HT1080 (cell line): ENCODE measurements at regions not wholly inside any gene's neighbourhood (a gene's known extent, or its start where the extent isn't known, plus 50 kb on each side); places are given as distances from the start of the nearest gene placed in this dataset.
A peak's percentile ranks its signal among the peaks of the same experiment; 100 is the strongest.

Experiments
- DNase-seq: peaks from one replicate; pipeline ENCODE4 v3.0.0-alpha.2; 2015; ENCODE audit warnings: low read depth

DNA sequence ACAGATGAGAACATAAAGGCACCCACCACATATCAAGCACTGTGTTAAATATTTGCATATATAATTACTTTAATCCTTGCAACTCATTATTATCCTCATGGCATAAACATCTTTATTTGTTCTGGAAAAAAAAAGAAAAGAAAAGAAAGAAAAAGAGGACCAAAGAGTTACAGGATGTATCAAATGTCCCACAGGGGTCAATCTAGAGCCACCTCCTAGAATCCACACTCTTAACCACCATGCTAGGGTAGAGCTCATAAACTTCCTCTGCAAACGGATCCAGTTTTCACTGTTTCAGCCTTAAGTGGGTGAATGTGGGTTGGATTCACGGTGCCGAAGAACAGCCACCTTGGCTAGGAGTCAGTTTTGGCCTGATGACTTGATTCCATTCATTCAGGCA is 171.1 kb upstream of the PPARGC1A start:
- peak; percentile 2 for DNase-seq

DNA sequence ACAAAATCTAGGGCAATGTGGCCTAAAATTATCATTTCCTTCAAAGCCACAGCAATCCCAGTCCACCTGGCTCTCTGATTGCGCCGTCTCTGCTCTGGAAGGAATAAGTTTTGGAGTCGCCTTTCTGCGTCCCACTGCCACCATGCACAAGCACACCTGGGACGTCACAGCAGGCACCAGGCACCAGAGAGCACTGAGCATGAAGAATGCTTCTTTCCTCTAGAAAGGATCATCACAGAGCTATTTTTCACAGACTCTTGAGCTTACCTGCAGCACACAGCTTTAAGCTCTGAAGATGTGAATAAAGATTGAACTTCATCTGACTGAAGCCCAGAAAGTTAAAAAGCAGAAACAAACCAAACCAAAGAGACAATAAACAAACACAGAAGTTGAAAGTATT is 170.0 kb upstream of the PPARGC1A start:
- DNase-seq: no peak

DNA sequence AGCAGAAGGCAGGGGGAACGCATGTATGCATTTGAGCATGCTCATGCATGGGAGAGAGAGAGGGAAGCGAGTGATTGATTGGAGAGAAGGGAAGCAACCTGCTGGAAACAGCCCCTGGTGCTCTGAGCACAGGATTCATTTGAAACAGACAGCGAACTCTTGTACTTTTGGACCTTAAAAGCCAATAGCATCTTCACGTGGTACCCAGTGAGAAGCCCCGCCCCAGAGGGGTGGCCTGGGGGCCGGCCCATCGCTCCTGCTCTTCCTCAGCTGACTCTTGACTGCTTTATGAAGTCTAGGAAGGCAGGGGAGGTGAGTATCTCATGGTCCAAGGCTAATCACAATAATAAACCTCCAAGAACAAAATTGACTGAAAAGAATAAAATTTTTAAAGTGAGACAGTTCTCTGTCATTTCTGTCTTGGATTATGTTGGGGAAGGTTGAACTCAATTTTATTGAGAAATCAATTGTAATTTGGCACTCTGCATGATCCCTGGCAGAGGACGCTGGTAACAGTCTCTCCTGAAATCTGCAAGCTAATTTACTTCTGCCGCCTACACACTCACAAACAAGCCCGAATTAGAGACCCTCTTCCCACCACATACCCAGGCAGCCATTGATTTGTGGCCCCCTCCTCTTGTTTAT is 168.2 kb upstream of the PPARGC1A start:
- DNase-seq: no peak

DNA sequence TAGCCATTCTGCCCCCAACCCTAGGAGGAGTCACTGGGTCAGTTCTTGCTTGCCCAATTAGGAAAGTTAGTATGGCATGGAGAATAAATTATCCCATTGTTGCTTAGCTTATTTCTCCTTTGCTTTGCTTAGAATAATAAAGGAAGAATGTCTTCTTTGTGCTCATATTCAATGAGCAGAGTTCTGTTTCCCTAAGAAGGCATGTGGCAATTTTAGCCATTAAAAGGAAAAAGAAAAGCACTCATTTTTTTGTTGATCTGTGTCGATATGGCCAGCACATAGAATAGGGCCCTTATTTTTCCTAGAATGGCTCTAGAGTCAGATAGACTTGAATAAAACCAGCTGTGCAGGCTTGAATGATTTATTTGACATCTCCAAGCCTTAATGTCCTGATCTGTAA is 166.4 kb upstream of the PPARGC1A start:
- DNase-seq: no peak

DNA sequence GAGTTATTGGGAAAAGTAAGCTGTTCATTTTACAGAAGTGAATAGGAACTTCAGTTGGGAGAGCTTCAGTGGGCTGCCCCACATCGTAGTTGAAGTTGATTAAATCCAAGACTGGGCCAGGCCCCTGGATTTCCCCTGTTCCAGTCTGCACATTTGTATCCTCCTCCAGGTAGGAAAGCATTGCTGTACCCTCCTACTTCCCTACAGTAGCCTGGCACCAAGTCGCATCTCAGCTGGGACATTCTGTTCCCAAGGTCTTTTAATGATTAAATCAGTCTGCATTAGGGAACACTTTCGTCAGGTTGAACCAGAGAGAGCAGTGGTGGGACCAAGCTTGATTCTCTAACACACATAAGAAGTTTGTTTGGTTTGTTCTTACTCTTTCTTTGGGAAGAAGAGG is 165.8 kb upstream of the PPARGC1A start:
- DNase-seq: no peak

DNA sequence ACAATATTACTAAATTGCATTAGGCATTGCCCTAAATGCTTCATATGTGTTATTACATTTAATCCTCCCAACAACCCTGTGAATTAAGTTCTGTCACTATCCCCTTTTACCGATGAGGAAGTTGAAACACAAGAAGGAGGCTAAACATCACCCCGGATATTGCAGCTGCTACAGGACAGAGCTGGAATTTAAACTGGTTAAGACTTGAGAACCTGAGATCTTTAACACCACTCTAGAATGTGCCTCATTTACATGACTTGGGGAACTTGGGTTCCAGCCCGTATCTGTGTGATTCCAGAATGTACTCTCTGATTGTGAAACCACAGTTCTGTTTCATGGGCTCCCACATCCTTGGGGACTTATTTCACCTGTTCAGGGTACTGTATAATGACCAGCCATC is 165.1 kb upstream of the PPARGC1A start:
- no peak for DNase-seq

DNA sequence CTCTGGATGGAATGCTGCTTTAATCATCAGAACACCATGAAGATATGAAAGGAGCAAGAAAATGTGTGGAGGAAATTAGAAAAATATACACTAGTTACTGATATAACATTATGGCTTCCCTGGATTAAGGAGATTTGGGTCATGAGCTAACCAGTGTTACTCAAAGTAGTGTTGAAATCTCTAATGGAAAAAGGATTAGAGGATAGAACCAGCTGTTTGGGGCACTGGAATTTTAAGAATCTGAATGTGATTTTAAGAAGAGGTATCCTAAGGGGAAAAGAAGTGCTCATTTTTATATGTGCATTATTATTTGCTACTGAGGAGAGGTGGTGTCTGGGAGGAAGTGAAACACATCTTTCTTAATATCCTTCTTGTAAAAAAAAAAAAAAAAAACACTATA is 164.1 kb upstream of the PPARGC1A start:
- DNase-seq: no peak

DNA sequence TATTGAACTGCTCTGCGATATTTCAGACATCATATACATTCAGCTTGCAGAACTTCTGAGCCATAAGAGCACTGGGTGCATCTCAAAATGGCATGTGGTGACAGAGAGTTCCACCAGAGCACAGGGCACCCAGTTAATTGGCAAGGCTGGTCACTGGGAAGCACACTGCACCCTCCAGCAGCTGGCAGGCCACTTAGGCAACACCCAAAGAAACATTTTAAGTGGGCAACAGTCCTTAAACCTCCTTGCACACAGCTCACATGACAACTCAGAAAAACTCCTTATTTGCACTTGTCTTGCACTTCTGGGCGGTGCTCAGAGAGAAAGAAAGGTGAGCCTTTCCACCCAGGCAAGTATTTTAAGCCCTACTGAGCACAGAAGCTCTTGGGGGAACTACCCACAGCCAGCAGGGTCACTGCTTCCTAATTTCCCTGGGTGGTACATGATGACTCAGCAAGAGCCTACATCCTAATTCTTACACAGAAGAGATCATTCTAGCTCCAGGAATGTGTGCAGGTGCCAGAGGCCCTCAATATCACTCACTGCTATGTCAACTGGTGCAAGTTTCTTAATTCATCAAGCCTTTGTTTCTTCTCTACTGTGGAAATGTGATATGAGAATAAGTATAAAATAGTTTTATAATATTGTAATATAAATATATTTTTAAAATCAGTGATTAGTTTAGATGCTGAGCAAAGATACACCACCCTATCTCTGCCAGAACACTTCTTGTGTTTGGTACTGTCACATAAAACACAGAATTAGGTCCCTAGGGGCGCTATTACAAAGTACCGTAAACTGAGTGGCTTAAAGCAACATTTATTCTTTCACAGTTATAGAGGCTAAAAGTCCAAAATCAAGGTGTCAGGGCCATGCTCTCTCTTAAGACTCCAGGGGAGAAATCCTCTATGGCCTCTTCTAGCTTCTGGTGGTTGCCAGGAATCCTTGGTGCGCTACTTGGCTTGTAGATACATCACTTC is 155.1 kb upstream of the PPARGC1A start:
- no peak for DNase-seq

DNA sequence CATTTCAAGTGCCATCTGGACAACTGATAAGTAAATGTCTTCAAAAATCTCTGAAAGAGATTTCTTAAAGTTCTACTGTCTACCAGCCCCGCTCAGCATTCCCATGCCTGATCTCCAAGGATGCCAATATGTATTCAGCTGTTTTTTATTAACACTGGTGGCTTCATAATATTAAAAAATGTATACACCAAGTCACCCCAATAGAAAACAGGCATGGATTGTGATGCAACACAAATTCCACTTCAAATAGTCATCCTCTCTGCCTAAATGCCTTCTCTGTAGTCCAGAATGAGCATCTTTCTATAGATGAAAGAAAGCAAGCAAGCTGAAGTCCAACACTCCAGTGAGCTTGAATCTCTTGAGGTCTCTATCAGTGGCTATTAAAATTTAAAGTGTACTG is 152.2 kb upstream of the PPARGC1A start:
- peak; percentile 39 for DNase-seq

DNA sequence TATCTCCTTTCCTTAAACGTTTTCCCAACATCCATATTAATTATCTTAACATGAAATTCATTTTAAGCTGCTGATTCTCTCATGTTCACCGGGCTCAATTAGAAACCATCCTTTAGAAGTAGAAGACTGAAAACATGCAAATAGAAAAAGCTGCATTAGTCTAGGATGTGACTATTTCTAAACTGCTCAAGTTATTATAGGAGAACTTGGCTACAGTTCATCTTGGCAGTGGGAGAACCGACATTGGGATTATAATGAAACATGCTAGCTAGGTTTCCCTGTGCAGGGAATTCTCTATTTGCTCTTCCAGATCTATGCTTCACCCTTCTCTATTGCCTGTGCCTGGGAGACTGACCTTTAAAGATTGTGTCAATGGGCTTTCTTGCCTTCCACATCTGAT is 151.0 kb upstream of the PPARGC1A start:
- no peak for DNase-seq

DNA sequence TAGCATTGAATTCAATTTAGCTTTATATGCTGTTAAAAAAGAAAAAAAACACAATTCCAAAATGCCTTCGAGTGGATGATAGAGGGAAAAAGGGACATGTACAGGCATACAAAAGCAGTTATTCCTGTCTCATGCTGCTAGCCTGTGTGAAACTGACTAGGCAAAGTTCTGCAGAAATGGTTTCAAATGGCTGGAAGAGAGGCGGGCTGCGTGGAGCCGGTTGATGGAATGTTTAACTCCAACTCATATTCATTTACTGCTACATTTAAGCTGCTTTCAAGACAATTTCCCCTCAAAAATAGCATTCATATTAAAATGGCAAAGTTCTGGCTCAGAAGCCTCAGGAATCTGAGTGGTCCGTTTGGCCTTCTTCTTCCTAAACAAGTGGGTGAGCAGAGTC is 143.8 kb upstream of the PPARGC1A start:
- DNase-seq: no peak

DNA sequence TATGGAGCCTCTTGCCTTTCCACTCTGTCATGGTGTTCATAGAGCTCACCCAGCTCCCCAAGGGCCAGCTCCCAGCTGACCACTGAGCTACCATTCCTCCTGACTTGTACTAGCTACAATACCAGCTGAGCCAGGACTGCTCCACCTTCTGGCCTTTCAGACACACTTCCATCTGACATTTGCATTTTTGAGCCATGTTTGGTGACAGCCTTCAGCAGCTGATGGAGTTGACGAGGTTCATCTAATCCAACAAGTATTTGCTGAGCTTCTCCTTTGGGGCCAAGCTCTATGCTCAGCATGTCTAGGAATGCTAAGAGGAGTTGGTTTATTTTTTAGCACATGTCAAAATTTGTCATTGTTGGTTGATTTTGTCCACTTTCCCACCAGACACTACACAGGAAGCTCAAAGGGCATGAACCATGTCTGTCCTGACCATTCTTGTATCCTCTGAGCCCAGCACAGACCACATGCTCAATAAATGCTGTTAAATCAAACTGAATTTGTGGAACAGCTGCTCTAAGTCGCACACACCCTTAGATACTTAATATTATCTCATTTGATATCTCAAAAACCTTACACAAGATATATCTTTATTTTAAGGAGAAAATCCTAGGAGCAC is 142.6 kb upstream of the PPARGC1A start:
- peak; percentile 15 for DNase-seq

DNA sequence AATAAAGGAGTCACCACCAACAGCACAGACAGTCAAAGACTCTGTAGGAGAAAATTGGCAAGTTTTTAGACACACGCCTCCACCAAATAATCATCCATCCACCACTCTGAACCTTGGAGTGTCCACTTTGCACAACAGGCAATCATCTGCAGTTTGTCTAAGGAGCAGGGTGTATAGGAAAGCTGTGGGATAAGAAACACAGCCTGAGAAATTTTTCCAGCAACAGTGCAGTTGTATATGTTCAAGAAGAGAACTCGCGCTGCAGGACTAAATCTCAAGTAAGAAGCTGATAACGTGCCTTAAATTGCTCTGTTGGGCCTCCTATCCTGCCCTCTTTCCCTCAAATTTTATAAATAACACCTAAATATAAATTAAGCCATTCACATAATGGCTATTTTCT is 136.7 kb upstream of the PPARGC1A start:
- no peak for DNase-seq

DNA sequence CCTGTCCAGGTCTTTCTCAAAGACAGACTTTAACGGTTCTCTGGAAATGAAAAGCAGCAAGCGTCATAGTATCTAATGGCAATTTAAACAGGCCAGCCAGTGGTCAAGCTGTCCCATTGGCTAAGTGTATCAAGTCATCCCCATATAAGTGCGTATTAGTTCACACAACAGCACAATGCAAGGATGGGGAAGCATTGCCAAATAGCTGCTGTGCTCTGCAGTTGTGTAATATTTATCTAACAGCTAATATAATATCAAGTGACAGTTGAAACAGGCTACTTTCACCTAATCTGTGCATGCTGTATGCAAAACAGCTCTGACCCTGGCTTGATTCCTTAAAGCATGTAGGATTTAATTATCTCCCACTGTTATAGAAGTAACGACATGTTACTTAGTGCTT is 134.8 kb upstream of the PPARGC1A start:
- no peak for DNase-seq

DNA sequence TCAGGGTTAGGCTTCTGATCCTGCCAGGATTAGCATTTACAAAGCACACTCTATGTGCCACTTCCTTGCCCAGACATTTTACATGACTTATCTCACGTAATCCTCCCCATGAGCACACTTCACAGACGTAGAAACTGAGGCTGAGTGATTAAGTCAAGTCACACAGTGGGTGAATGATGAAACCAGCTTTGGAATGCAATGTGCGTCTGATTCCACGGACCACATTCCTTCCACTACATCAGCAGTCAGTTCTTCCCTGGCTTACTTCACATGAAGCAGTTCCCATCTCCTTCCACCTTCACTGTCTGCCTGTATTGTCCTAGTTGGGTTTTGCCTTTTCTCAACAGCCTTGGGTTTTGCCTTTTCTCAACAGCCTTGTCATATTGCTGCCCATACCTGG is 134.3 kb upstream of the PPARGC1A start:
- DNase-seq: no peak

DNA sequence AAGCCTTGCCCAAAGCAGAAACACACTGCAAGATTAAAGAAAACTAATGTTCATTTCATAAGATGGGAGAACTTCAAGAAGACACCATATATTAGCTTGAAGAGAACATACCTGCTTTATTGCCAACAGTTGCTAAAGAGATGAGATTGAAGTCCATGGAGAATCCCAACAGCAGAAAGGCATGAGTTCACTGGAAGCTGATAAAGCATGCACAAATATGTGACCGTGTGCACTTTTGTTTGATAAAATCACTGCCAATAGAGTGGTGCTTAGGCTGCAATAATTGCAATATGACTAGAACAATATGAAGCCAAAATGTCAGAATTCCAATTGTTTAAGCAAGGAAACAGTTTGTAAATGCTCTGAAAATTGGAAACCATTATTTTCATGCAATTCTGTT is 125.9 kb upstream of the PPARGC1A start:
- DNase-seq: no peak

DNA sequence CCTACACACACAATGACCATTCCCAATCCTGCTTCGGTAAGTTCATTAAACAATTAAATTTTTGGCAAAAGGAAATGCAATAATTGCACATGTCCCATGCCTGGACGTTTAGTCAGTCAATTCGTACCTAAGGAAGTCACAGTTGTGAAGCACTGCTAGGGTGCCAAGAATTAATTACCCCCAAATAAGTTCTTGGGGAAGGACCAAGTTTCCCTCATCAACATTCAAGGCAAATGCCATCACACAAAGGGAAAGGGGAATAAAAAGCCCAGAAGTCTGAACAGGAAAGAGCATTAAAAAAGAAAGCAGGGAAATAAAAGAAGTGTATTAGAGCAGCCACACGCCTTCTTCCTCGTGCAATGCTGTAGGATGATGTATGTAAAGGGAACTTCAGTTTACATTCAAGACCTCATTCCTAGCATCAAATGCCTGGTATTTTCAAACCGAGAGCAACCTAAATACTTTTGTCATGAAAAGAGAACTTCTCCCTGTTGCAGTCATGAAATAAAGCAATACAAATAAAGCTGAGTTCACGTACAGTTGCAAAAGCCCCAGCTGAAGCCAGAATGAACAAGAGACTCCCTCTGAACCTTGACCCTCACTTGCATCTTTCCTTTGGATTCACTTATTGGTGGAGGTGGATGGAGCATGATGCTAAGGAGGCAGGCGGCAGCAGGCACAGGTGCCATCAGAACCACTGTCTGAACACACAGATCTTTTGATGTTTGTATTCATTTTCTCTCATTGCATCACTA is 124.0 kb upstream of the PPARGC1A start:
- no peak for DNase-seq

DNA sequence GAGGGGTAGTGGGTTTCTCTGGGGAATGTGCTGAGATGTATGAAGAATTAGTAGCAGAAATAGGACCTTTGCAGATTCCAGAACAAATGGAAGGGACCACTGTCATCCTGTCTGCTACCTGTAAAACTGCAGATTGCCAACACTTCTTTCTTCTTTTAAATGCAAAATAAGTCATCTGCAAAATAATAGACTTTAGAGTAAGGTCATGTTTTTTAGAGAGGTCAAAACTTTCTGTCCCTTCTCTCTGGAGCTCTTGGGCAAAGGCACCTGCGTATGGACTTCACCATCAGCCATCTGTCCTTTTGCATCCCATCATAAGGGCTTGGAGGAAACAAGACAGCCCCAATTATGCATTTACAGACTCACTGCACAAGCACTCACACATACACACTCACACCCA is 121.1 kb upstream of the PPARGC1A start:
- no peak for DNase-seq

DNA sequence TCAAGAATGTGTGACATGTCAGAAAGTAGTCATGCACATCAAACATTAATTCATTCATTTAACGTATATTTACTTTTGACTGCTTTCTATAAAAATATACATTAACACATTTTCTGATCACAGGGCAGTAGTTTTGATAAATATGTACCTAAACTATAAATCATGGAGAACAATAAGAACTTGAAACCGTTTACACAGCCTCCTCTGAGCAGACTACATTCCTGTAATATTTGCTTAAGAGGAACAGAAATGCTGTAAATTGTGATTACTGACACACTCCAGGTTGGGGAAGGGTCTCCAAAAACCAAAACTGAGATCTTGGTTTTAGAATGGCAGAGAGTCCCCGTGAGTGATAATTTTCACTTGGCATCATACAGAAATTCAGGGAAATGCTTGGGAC is 120.7 kb upstream of the PPARGC1A start:
- DNase-seq: no peak

DNA sequence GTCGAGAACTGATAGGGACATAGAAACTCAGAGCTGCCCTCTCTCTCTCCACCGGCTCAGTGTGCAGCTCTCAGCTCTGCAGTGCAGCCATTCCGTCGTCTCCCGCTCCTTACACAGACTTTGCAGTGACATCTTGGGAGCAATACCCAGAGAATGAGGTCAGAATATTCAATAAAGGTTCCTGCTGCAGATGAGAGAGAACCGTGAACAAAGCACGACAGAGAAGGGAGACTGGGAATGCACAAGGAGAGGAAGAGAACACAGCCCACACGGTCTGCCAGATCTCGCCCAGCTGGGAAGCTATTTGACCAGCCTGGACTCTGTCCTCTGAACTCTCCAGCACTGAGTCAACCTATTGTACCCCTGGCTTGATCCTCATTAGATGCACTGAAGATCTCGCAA is 118.0 kb upstream of the PPARGC1A start:
- no peak for DNase-seq

DNA sequence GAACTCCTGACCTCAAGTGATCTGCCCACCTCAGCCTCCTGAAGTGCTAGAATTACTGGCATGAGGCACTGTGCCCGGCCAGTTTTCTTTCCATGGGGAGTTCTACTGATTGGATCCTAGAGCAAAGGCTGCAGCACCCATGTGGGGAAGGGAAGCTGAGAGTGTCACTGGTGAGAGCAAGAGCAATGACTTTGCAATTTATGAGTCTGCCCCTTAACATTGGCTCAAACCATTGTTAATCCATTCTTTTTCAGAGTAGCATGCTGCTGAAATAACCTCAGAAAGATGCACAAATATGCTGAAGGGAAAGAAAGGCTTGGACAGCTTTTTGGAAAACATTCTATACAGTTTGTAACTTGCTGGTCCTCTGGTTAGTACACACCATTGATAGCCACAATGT is 116.4 kb upstream of the PPARGC1A start:
- no peak for DNase-seq

DNA sequence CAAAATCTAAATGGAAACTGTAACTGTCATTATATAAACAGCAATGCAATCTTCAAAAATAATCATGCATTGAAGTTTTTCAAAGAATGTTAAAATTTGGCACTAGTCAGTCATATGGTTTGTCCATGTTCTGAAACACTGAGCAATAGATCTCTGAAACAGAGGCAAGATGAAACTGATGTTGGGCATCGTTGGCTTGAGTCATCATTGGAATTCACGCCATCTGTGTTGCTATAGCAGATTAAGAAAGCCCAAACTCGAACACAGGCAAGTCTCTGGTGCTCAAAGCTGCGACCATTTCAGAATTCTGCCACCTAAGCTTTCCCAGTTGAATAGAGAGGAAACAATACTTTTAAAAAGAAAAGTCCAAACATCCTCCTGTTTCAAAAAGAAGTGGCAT is 114.1 kb upstream of the PPARGC1A start:
- no peak for DNase-seq
